ENCODE measurements at regions not wholly inside any gene's neighbourhood (a gene's known extent, or its start where the extent isn't known, plus 50 kb on each side); places are given as distances from the start of the nearest gene placed in this dataset.

- DNase-seq, result no peak
Measured at GRCh38 chr12:92489781-92490180, 213.0 kb upstream of the PLEKHG7 start.

GRCh38 chr12:92488735-92489134 lies 214.1 kb upstream of the PLEKHG7 start:
- DNase-seq, result no peak

- DNase-seq, result no peak
Measured at GRCh38 chr12:92487138-92487485, 215.7 kb upstream of the PLEKHG7 start.

GRCh38 chr12:92486443-92487137 lies 216.2 kb upstream of the PLEKHG7 start:
- DNase-seq, result no peak

GRCh38 chr12:92485351-92486348 lies 217.1 kb upstream of the PLEKHG7 start:
- no peak for DNase-seq

- DNase-seq, result no peak
Measured at GRCh38 chr12:92482599-92482998, 220.2 kb upstream of the PLEKHG7 start.

GRCh38 chr12:92481066-92481465 lies 221.7 kb upstream of the PLEKHG7 start:
- no peak for DNase-seq

- DNase-seq, result no peak
Measured at GRCh38 chr12:92478692-92479091, 224.1 kb upstream of the PLEKHG7 start.

GRCh38 chr12:92476844-92477243 lies 225.9 kb upstream of the PLEKHG7 start:
- no peak for DNase-seq

- DNase-seq, result no peak
Measured at GRCh38 chr12:92473564-92473963, 229.2 kb upstream of the PLEKHG7 start.

- no peak for DNase-seq
Measured at GRCh38 chr12:92472201-92472600, 230.6 kb upstream of the PLEKHG7 start.

- DNase-seq, result no peak
Measured at GRCh38 chr12:92471551-92471950, 231.2 kb upstream of the PLEKHG7 start.

GRCh38 chr12:92470608-92471021 lies 232.2 kb upstream of the PLEKHG7 start:
- no peak for DNase-seq

GRCh38 chr12:92469837-92470236 lies 233.0 kb upstream of the PLEKHG7 start:
- no peak for DNase-seq

GRCh38 chr12:92468358-92469020 lies 234.3 kb upstream of the PLEKHG7 start:
- no peak for DNase-seq

GRCh38 chr12:92467886-92468285 lies 234.9 kb upstream of the PLEKHG7 start:
- no peak for DNase-seq

GRCh38 chr12:92466391-92467305 lies 236.1 kb upstream of the PLEKHG7 start:
- DNase-seq, result peak; percentile 49

GRCh38 chr12:92465786-92466295 lies 236.9 kb upstream of the PLEKHG7 start:
- no peak for DNase-seq

GRCh38 chr12:92464911-92465310 lies 237.9 kb upstream of the PLEKHG7 start:
- DNase-seq, result no peak

GRCh38 chr12:92463171-92463570 lies 239.6 kb upstream of the PLEKHG7 start:
- no peak for DNase-seq

- DNase-seq, result no peak
Measured at GRCh38 chr12:92462527-92462926, 240.3 kb upstream of the PLEKHG7 start.

GRCh38 chr12:92462049-92462448 lies 240.7 kb upstream of the PLEKHG7 start:
- DNase-seq, result no peak

Measured in NCI-H2227 treated with DMSO at 0.1 percent for 48 hours (cell line).